ENCODE measurements at regions not wholly inside any gene's neighbourhood (a gene's known extent, or its start where the extent isn't known, plus 50 kb on each side); places are given as distances from the start of the nearest gene placed in this dataset.

- TF ChIP-seq POLR2A (IDR thresholded peaks at IDR 0.05; ENCODE audit: low read depth, low read length) = no peak
- TF ChIP-seq TAF1 (IDR thresholded peaks at IDR 0.05; ENCODE audit: borderline replicate concordance, low read depth, low read length) = no peak
Measured at GRCh38 chr15:93848076-93848475, 383.3 kb upstream of the MCTP2 start.
